ENCODE measurements at regions not wholly inside any gene's neighbourhood (a gene's known extent, or its start where the extent isn't known, plus 50 kb on each side); places are given as distances from the start of the nearest gene placed in this dataset.

DNA sequence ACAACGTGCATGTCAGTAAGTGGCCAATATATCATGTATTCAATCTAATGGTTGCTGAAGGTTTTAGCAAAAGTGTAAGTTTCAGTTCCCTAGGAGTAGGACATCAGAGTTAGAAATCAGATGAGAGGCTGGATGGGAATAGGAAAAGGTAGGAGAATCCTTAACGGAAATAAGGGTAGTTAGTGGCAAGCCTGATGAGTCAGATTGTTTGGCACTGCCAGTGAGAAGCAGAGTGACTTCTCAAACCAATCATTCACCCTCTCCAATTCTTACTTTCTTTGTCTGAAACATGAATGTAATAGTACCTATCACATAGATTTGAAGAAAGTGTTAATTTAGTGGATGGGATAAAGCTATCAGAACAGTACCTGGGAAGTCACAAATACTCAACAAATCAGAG is 894.0 kb downstream of the NTRK3 start:
- no peak for TF ChIP-seq POLR2AphosphoS5 (IDR thresholded peaks at IDR 0.05)
- TF ChIP-seq, protein P1, sequence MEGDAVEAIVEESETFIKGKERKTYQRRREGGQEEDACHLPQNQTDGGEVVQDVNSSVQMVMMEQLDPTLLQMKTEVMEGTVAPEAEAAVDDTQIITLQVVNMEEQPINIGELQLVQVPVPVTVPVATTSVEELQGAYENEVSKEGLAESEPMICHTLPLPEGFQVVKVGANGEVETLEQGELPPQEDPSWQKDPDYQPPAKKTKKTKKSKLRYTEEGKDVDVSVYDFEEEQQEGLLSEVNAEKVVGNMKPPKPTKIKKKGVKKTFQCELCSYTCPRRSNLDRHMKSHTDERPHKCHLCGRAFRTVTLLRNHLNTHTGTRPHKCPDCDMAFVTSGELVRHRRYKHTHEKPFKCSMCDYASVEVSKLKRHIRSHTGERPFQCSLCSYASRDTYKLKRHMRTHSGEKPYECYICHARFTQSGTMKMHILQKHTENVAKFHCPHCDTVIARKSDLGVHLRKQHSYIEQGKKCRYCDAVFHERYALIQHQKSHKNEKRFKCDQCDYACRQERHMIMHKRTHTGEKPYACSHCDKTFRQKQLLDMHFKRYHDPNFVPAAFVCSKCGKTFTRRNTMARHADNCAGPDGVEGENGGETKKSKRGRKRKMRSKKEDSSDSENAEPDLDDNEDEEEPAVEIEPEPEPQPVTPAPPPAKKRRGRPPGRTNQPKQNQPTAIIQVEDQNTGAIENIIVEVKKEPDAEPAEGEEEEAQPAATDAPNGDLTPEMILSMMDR (IDR thresholded peaks at IDR 0.05) = no peak
- TF ChIP-seq POLR2A (IDR thresholded peaks at IDR 0.05) = no peak
- no peak for TF ChIP-seq EP300 (IDR thresholded peaks at IDR 0.05)
- H3K36me3 ChIP-seq = no peaks in the 10 kb centered on the region
- no peak for DNase-seq
- WGBS, 5 donors = 63 to 72% (median 69%) methylated on average over 2 of the region's 2 CpGs
- H3K4me3 ChIP-seq = no peak overlapping the region
- H3K27me3 ChIP-seq = no peaks in the 10 kb centered on the region
- no peaks in the 10 kb centered on the region for H3K4me1 ChIP-seq
- intact Hi-C loops (cut with DNase I; ENCODE audit: low total_unique reads) = no loop called here
- H3K9me3 ChIP-seq = peaks cover 0 to under 1% (median 0%) of the 10 kb centered on the region in 4 donors
- H3K27ac ChIP-seq = no peak overlapping the region

DNA sequence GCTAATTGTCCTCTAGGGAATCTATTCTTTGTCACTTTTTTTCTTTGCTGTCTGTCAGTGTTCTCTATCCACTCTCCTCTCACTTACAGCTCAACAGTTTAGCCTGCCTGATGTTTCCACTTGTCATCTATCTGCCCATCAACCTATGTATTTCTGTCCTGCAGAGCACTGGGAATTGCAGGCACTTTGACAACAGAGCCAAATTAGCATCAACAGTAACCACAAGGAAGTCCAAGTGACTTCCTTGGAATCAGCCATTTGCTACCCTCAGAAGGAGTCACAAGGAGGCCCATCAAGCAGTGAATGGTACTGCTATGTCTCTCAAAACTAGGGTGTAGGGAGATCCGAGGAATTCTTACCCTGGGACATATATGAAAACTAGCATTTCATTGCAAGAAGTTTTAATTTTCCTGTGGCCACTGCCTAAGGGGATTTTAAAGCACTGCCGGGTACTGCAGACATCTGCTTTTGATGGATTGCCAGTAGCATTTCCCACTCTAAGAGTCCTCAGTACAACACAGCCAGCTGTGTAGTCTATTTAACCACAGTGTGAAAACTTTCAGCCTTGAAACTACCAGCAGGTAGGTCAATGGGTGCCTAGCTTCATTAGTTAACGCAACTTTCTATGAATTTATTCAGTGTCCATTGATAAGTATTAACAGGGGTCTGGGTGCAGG is 898.8 kb downstream of the NTRK3 start:
- Histone ChIP-seq H3K27ac (no peak overlapping the region), H3K4me3 (no peak overlapping the region), H3K36me3 (no peaks in the 10 kb centered on the region), H3K27me3 (no peaks in the 10 kb centered on the region), H3K4me1 (no peaks in the 10 kb centered on the region), H3K9me3 (no peaks in the 10 kb centered on the region)
- WGBS, 5 donors = 41 to 70% (median 60%) methylated on average over 3 of the region's 3 CpGs
- TF ChIP-seq, protein P1 (IDR thresholded peaks at IDR 0.05) = no peak
- no peak for TF ChIP-seq EP300 (IDR thresholded peaks at IDR 0.05)
- no peak for DNase-seq
- intact Hi-C loops (cut with DNase I; ENCODE audit: low total_unique reads) = no loop called here

DNA sequence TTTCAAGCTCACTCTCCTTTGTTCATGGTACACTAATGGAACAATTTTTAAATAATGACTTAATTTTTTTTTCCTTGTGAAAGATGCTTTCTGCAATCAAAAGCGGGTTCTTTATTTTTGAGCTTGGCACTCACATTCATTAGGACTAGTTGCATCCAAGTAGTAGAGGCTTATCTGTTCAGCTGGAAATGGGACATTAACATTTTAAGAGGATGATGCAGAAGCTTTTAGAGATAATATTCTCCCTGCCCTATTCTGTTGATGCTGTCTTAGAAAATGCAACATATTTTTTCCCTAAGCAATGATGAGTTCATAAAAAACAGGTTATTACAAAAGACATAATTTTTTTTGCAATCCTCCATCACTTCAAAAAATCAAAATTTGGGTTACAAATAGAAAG is 900.6 kb downstream of the NTRK3 start:
- no peaks in the 10 kb centered on the region for H3K4me1 ChIP-seq
- TF ChIP-seq POLR2A (IDR thresholded peaks at IDR 0.05) (no peak), EP300 (IDR thresholded peaks at IDR 0.05) (no peak), POLR2AphosphoS5 (IDR thresholded peaks at IDR 0.05) (no peak)
- TF ChIP-seq, protein P1 (IDR thresholded peaks at IDR 0.05) = no peak
- no peaks in the 10 kb centered on the region for H3K9me3 ChIP-seq
- intact Hi-C loops (cut with DNase I; ENCODE audit: low total_unique reads) = no loop called here
- no peak overlapping the region for H3K27ac ChIP-seq
- H3K36me3 ChIP-seq = no peaks in the 10 kb centered on the region
- WGBS, 5 donors = 74 to 91% (median 84%) methylated on average over 1 of the region's 1 CpG
- H3K27me3 ChIP-seq = no peaks in the 10 kb centered on the region
- no peak for DNase-seq
- no peak overlapping the region for H3K4me3 ChIP-seq

DNA sequence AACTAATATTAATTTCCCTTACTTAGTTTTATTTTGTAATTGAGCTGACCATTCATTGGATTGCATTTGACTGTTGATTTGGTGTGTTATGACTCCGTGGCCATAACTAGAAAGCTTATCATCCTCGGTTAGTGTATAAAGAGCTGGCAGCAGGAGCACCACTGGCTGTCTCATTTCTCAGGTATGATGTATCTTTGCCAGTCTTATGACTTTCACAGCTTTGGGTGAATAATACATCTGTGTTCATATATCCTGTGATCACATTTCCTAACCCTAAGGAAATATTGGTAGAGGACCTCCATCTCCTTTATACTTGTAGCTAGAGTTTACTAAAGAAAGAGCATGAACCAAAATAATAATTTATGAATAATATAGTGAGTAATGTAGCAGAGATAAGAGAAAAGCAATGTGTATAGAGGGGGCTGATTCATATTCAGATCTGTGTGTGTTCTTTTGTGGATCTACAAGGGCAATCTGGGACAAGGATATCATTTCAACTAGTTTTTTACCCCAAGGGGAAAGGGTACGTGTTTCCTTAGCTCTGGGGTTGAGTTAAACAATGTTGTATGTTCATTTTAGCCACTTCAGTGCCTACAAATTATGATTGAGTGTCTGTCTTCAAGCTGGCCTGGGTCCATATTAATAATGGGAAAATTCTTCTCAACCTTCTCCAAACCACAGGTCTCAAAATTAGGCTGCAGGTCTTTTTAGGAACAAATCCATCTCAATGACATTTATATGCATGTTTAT is 901.7 kb downstream of the NTRK3 start:
- DNase-seq = no peak
- no peak overlapping the region for H3K27ac ChIP-seq
- intact Hi-C loops (cut with DNase I; ENCODE audit: low total_unique reads) = no loop called here
- 45 to 62% (median 57%) methylated on average over 3 of the region's 3 CpGs for WGBS, 5 donors
- no peak overlapping the region for H3K4me3 ChIP-seq
- no peaks in the 10 kb centered on the region for H3K36me3 ChIP-seq
- H3K4me1 ChIP-seq = no peaks in the 10 kb centered on the region
- TF ChIP-seq POLR2AphosphoS5 (IDR thresholded peaks at IDR 0.05) (no peak), POLR2A (IDR thresholded peaks at IDR 0.05) (no peak), EP300 (IDR thresholded peaks at IDR 0.05) (no peak)
- TF ChIP-seq, protein P1 (IDR thresholded peaks at IDR 0.05) = no peak
- H3K9me3 ChIP-seq = no peaks in the 10 kb centered on the region
- no peaks in the 10 kb centered on the region for H3K27me3 ChIP-seq
